BLaER1 (cell line): ENCODE measurements at regions not wholly inside any gene's neighbourhood (a gene's known extent, or its start where the extent isn't known, plus 50 kb on each side); places are given as distances from the start of the nearest gene placed in this dataset.

Experiments used
- H3K27ac ChIP-seq: shearing (Covaris generic); formaldehyde crosslinking; 2 replicates; pipeline ENCODE4 v1.8.1; 2022
- H3K27me3 ChIP-seq: shearing (Covaris generic); formaldehyde crosslinking; 2 replicates; pipeline ENCODE4 v1.8.1; 2022
- H3K36me3 ChIP-seq: shearing (Covaris generic); formaldehyde crosslinking; 2 replicates; pipeline ENCODE4 v1.8.1; 2022
- H3K4me1 ChIP-seq: shearing (Covaris generic); formaldehyde crosslinking; 2 replicates; pipeline ENCODE4 v1.8.1; 2022
- H3K4me2 ChIP-seq: shearing (Covaris generic); formaldehyde crosslinking; 2 replicates; pipeline ENCODE4 v1.8.1; 2022
- H3K4me3 ChIP-seq: shearing (Covaris generic); formaldehyde crosslinking; 2 replicates; pipeline ENCODE4 v1.8.1; 2022
- H3K9ac ChIP-seq: shearing (Covaris generic); formaldehyde crosslinking; 2 replicates; pipeline ENCODE4 v1.8.1; 2022
- H3K9me3 ChIP-seq: shearing (Covaris generic); formaldehyde crosslinking; 2 replicates; pipeline ENCODE4 v1.8.1; 2022
- H4K20me1 ChIP-seq: shearing (Covaris generic); formaldehyde crosslinking; 2 replicates; pipeline ENCODE4 v1.8.1; 2022
- Cebpa-rat ChIP-seq: shearing (Covaris generic); IDR thresholded peaks from 2 replicates; pipeline ENCODE4 v1.8.1; 2022

- no peaks in the 10 kb centered on the region for H4K20me1 ChIP-seq
- no peaks in the 10 kb centered on the region for H3K9me3 ChIP-seq
- H3K27ac ChIP-seq = no peak overlapping the region
- H3K36me3 ChIP-seq = no peaks in the 10 kb centered on the region
- H3K4me2 ChIP-seq = no peak overlapping the region
- no peaks in the 10 kb centered on the region for H3K27me3 ChIP-seq
- H3K9ac ChIP-seq = no peak overlapping the region
- H3K4me1 ChIP-seq = no peaks in the 10 kb centered on the region
- TF ChIP-seq Cebpa-rat = no peak
- no peak overlapping the region for H3K4me3 ChIP-seq
These were observed 305.4 kb upstream of the CHD6 start for GRCh38 chr20:41923624-41924023.

GRCh38 chr20:41913146-41913545 lies 295.0 kb upstream of the CHD6 start:
- Histone ChIP-seq H3K27ac (no peak overlapping the region), H3K4me1 (no peaks in the 10 kb centered on the region), H3K9me3 (peaks cover 6% of the 10 kb centered on the region; the same call in 1 of the 2 replicates), H3K27me3 (no peaks in the 10 kb centered on the region), H3K4me3 (no peak overlapping the region), H3K9ac (no peak overlapping the region), H4K20me1 (no peaks in the 10 kb centered on the region), H3K4me2 (no peak overlapping the region), H3K36me3 (no peaks in the 10 kb centered on the region)
- no peak for TF ChIP-seq Cebpa-rat

DNA sequence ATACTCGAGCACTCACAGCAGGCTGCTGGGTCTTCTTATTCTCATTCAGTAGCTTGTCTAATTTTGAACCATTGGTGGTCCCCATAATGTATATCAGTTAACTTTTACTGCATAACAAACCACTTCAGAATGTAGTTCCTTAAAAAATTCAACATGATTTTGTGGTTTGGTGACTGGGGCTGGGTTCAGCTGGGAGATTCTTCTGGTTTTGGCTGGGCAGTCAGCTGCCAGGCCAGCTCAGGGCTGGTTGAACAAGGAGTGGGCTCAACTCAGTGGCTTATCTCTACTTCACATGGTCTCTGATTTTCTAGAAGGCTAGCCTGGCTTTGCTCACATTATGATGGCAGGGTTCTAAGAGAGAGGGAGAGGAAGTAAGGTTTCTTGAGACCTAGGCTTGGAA lies 292.4 kb upstream of the CHD6 start:
- Histone ChIP-seq H3K4me2 (no peak overlapping the region), H3K27me3 (no peaks in the 10 kb centered on the region), H3K4me1 (no peaks in the 10 kb centered on the region), H4K20me1 (no peaks in the 10 kb centered on the region), H3K9ac (no peak overlapping the region), H3K36me3 (no peaks in the 10 kb centered on the region), H3K27ac (no peak overlapping the region), H3K9me3 (peaks cover 6% of the 10 kb centered on the region; the same call in 1 of the 2 replicates), H3K4me3 (no peak overlapping the region)
- TF ChIP-seq Cebpa-rat = no peak

GRCh38 chr20:41905199-41905598 lies 287.0 kb upstream of the CHD6 start:
- no peak for TF ChIP-seq Cebpa-rat
- Histone ChIP-seq H3K27ac (no peak overlapping the region), H4K20me1 (no peaks in the 10 kb centered on the region), H3K4me3 (no peak overlapping the region), H3K4me2 (no peak overlapping the region), H3K9me3 (no peaks in the 10 kb centered on the region), H3K27me3 (no peaks in the 10 kb centered on the region), H3K9ac (no peak overlapping the region), H3K36me3 (no peaks in the 10 kb centered on the region), H3K4me1 (no peaks in the 10 kb centered on the region)

DNA sequence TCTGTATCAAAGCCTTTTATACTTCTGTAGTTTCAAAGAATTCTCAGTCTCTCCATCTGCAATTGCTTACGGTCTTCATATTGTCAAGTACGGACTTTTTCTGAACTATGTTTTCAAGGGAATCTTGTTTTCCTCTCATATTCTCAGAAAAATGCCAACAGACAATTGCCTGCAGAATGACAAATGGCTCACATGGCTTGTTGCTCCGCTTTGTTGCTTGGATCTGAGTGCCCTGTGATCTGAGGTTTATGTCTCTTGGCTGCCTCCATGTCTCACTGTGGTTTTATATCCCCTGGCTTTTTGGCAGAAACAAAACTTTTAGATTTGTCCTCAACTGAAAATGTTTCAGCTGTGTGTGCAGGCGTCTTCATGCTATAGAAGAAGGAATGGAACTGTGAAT lies 285.4 kb upstream of the CHD6 start:
- no peak overlapping the region for H3K27ac ChIP-seq
- no peaks in the 10 kb centered on the region for H3K4me1 ChIP-seq
- H3K9ac ChIP-seq = no peak overlapping the region
- H3K27me3 ChIP-seq = no peaks in the 10 kb centered on the region
- TF ChIP-seq Cebpa-rat = no peak
- H4K20me1 ChIP-seq = no peaks in the 10 kb centered on the region
- no peaks in the 10 kb centered on the region for H3K9me3 ChIP-seq
- H3K4me2 ChIP-seq = no peak overlapping the region
- H3K36me3 ChIP-seq = no peaks in the 10 kb centered on the region
- H3K4me3 ChIP-seq = no peak overlapping the region

DNA sequence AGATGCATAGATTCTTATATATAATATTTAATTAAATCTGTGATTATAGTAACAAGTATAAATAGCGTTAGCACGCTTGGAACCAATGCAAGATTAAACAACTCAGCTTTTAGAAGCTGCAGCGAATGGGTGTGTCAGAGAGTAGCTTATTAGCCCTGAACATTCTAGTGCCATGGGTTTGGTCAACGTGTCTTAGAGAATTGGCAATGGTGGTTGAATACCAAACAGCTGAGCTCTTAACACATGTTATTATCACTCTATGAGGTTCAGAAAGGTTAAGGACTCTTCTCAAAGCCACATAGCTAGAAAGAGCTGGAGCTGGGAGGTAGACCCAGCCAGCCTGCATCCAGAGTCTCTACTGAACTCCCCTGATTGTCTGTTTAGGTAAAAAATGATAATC lies 284.2 kb upstream of the CHD6 start:
- no peak overlapping the region for H3K4me3 ChIP-seq
- no peaks in the 10 kb centered on the region for H4K20me1 ChIP-seq
- no peaks in the 10 kb centered on the region for H3K36me3 ChIP-seq
- no peak overlapping the region for H3K9ac ChIP-seq
- H3K9me3 ChIP-seq = no peaks in the 10 kb centered on the region
- TF ChIP-seq Cebpa-rat = no peak
- H3K27me3 ChIP-seq = no peaks in the 10 kb centered on the region
- no peaks in the 10 kb centered on the region for H3K4me1 ChIP-seq
- no peak overlapping the region for H3K4me2 ChIP-seq
- no peak overlapping the region for H3K27ac ChIP-seq

DNA sequence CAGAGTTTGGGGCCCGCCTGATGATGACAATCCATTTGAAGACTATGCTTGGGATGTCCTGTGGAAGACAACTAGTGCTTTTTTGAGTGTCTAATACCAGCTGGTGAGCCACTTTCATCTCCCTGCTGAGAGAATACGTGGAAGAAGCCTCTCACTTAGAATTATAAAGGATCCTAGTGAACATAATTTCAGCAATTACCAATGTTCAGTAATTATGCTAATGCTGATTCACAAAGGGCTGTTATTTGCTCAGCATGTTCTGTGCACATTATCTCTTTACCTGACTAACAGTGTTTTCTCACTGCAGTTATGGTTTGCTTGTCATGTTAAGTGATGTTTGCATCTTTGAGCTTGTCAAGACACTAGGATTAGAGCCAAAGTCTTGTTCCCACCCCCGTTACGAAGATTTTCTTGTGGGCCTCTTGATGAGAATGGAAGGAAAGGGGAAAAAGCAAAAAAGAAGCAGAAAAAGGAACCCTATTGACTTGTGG lies 282.1 kb upstream of the CHD6 start:
- Histone ChIP-seq H3K9ac (no peak overlapping the region), H3K36me3 (no peaks in the 10 kb centered on the region), H4K20me1 (no peaks in the 10 kb centered on the region), H3K27ac (no peak overlapping the region), H3K9me3 (no peaks in the 10 kb centered on the region), H3K4me2 (no peak overlapping the region), H3K4me3 (no peak overlapping the region), H3K4me1 (no peaks in the 10 kb centered on the region), H3K27me3 (no peaks in the 10 kb centered on the region)
- no peak for TF ChIP-seq Cebpa-rat

DNA sequence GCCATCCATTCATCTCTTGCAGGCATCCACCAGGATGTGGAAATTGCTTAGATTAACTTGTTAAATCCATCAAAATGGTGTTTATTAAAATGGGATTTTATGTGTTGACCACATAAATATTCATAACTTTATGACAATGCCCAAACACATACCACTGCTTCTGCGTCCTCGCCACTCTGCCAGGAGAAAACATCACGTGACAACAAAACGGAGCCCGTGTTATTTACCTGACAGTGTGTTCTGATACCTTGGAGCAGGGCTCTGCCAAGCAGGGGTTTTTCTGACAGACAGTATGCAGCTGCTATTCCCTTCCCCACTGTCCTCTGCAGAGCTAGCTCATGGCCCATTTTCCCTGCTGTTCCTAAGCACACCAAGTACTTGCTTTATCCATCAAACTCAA lies 279.5 kb upstream of the CHD6 start:
- no peaks in the 10 kb centered on the region for H3K36me3 ChIP-seq
- H3K27me3 ChIP-seq = no peaks in the 10 kb centered on the region
- H3K27ac ChIP-seq = no peak overlapping the region
- no peak overlapping the region for H3K9ac ChIP-seq
- H3K4me2 ChIP-seq = no peak overlapping the region
- H3K4me3 ChIP-seq = no peak overlapping the region
- no peaks in the 10 kb centered on the region for H4K20me1 ChIP-seq
- no peak for TF ChIP-seq Cebpa-rat
- no peaks in the 10 kb centered on the region for H3K4me1 ChIP-seq
- no peaks in the 10 kb centered on the region for H3K9me3 ChIP-seq

- Histone ChIP-seq H3K27me3 (no peaks in the 10 kb centered on the region), H3K9ac (no peak overlapping the region), H3K4me3 (no peak overlapping the region), H3K27ac (no peak overlapping the region), H4K20me1 (no peaks in the 10 kb centered on the region), H3K36me3 (no peaks in the 10 kb centered on the region), H3K4me2 (no peak overlapping the region), H3K4me1 (no peaks in the 10 kb centered on the region), H3K9me3 (no peaks in the 10 kb centered on the region)
- TF ChIP-seq Cebpa-rat = no peak
These were observed 277.3 kb upstream of the CHD6 start for GRCh38 chr20:41895241-41896032.

- Histone ChIP-seq H3K4me1 (no peaks in the 10 kb centered on the region), H3K27me3 (no peaks in the 10 kb centered on the region), H3K27ac (no peak overlapping the region), H3K9me3 (no peaks in the 10 kb centered on the region), H3K36me3 (no peaks in the 10 kb centered on the region), H4K20me1 (no peaks in the 10 kb centered on the region), H3K4me3 (no peak overlapping the region), H3K4me2 (no peak overlapping the region), H3K9ac (no peak overlapping the region)
- no peak for TF ChIP-seq Cebpa-rat
These were observed 276.2 kb upstream of the CHD6 start for GRCh38 chr20:41894255-41894963.
